ENCODE measurements at regions not wholly inside any gene's neighbourhood (a gene's known extent, or its start where the extent isn't known, plus 50 kb on each side); places are given as distances from the start of the nearest gene placed in this dataset.
"Not testable (repeated sequence)": the region's sequence is repeated elsewhere in the genome, so short reads cannot be mapped to it uniquely, and the experiment has no call there.

DNA sequence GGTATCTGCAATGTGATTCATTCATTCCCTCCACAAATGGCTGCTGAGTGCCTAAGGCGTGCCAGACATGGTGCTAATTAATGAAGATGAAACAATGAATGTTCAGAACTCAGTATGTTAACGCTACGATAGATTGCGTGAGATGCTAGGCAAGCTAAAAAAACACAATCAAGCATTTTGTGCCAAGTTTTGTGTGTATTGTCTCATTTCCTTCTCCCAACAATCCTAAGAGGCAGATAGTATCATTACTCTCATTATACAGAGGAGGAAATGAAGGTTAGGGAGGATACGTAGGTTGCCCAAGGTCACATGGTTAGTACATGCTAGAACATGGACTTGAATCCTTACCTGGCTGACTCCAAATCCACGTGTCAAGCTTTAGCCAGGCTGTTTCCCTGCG is 264.4 kb downstream of the EFCAB11 start:
- no peak overlapping the region for H3K4me2 ChIP-seq (replicated peaks; ENCODE audit: low read depth, low read length, poor library complexity, severe bottlenecking)
- H3K4me1 Mint-ChIP-seq = peaks cover 1% of the 10 kb centered on the region
- no peaks in the 10 kb centered on the region for H3K4me1 ChIP-seq (ENCODE audit: control insufficient read depth in 2 of 2, insufficient read depth in 2 of 2, low read length in 2 of 2)
- no peak for ATAC-seq (ENCODE audit: low read depth)
- H3K79me2 ChIP-seq (ENCODE audit: control insufficient read depth, insufficient read depth, low read length) = no peaks in the 10 kb centered on the region
- intact Hi-C loops (cut with micrococcal nuclease) = no loop called here
- H4K20me1 ChIP-seq (ENCODE audit: control insufficient read depth, insufficient read depth, low read length, poor library complexity, severe bottlenecking) = no peaks in the 10 kb centered on the region
- H3K4me3 Mint-ChIP-seq = no peak overlapping the region
- H3K9me3 Mint-ChIP-seq (ENCODE audit: insufficient read depth) = peaks cover 10% of the 10 kb centered on the region
- 71% methylated on average over 3 of the region's 7 CpGs for WGBS (ENCODE audit: insufficient coverage)
- peaks cover 0 to 17% (median 9%) of the 10 kb centered on the region in 3 donors for H3K9me3 ChIP-seq (ENCODE audit: control extremely low read depth in 1 of 3, control insufficient read depth in 2 of 3, insufficient read depth in 1 of 3, low read length in 2 of 3)
- TF ChIP-seq EZH2 (IDR thresholded peaks at IDR 0.05; ENCODE audit: borderline replicate concordance, insufficient read depth, low read depth, low read length, poor library complexity, severe bottlenecking) (no peak), CTCF (IDR thresholded peaks at IDR 0.05) (no peak)
- H3K4me3 ChIP-seq (ENCODE audit: control extremely low read depth in 1 of 5, extremely low read depth in 1 of 5, insufficient read depth in 1 of 5, low read depth in 2 of 5, low read length in 4 of 5) = no peak overlapping the region
- H3K27ac ChIP-seq (ENCODE audit: low read length in 2 of 2) = no peak overlapping the region
- no peak for DNase-seq
- CTCF ChIA-PET = no interaction called here
- H3K27me3 ChIP-seq (replicated peaks in 1 of 4; ENCODE audit: control extremely low read depth in 1 of 4, control insufficient read depth in 3 of 4, insufficient read depth in 4 of 4, low read length in 3 of 4) = no peaks in the 10 kb centered on the region
- H3K27me3 Mint-ChIP-seq = no peaks in the 10 kb centered on the region
- POLR2A ChIA-PET = no interaction called here
- H3K27ac Mint-ChIP-seq = no peak overlapping the region
- H2AFZ ChIP-seq (ENCODE audit: insufficient read depth, low read depth, low read length, poor library complexity, severe bottlenecking) = no peak overlapping the region
- H3K36me3 ChIP-seq (replicated peaks in 1 of 2; ENCODE audit: control extremely low read depth in 1 of 2, control insufficient read depth in 1 of 2, extremely low read depth in 1 of 2, insufficient read depth in 2 of 2, low read length in 1 of 2) = no peaks in the 10 kb centered on the region
- no peak overlapping the region for H3K9ac ChIP-seq (ENCODE audit: low read length)

DNA sequence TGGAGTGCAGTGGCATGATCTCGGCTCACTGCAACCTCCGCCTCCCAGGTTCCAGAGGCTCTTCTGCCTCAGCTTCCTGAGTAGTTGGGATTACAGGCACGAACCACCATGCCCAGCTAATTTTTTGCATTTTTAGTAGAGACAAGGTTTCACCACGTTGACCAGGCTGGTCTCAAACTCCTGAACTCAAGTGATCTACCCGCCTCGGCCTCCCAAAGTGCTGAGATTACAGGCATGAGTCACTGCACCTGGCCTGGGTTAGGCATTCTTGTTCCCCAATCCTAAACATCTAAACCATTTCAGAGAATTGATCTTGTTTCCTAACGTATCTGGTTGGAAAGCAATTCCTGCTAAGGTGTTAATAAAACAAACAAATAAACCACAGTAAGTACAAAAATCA is 264.8 kb downstream of the EFCAB11 start:
- H3K36me3 ChIP-seq (replicated peaks in 1 of 2; ENCODE audit: control extremely low read depth in 1 of 2, control insufficient read depth in 1 of 2, extremely low read depth in 1 of 2, insufficient read depth in 2 of 2, low read length in 1 of 2); DNase-seq; H3K27ac Mint-ChIP-seq; H3K4me3 Mint-ChIP-seq; H3K27me3 Mint-ChIP-seq; H3K4me1 ChIP-seq (ENCODE audit: control insufficient read depth in 2 of 2, insufficient read depth in 2 of 2, low read length in 2 of 2); CTCF ChIA-PET; H3K4me3 ChIP-seq (ENCODE audit: control extremely low read depth in 1 of 5, extremely low read depth in 1 of 5, insufficient read depth in 1 of 5, low read depth in 2 of 5, low read length in 4 of 5); H4K20me1 ChIP-seq (ENCODE audit: control insufficient read depth, insufficient read depth, low read length, poor library complexity, severe bottlenecking); ATAC-seq (ENCODE audit: low read depth); H3K9me3 Mint-ChIP-seq (ENCODE audit: insufficient read depth); H3K4me2 ChIP-seq (replicated peaks; ENCODE audit: low read depth, low read length, poor library complexity, severe bottlenecking); H2AFZ ChIP-seq (ENCODE audit: insufficient read depth, low read depth, low read length, poor library complexity, severe bottlenecking); H3K4me1 Mint-ChIP-seq; POLR2A ChIA-PET; H3K27ac ChIP-seq (ENCODE audit: low read length in 2 of 2); H3K79me2 ChIP-seq (ENCODE audit: control insufficient read depth, insufficient read depth, low read length); H3K27me3 ChIP-seq (replicated peaks in 1 of 4; ENCODE audit: control extremely low read depth in 1 of 4, control insufficient read depth in 3 of 4, insufficient read depth in 4 of 4, low read length in 3 of 4); H3K9ac ChIP-seq (ENCODE audit: low read length): not testable (repeated sequence)
- H3K9me3 ChIP-seq (ENCODE audit: control extremely low read depth in 1 of 3, control insufficient read depth in 2 of 3, insufficient read depth in 1 of 3, low read length in 2 of 3) = peaks cover 0 to 17% (median 9%) of the 10 kb centered on the region in 3 donors
- intact Hi-C loops (cut with micrococcal nuclease) = loop anchor here (10.0 kb wide), 1 partner anchor 65 kb away; no protein-coding TSS in a partner anchor
- WGBS (ENCODE audit: insufficient coverage) = 89% methylated on average over 6 of the region's 7 CpGs

Measured in B cell (primary cell).